Trophoblast cell (in vitro differentiated cells and primary cell): ENCODE measurements at regions not wholly inside any gene's neighbourhood (a gene's known extent, or its start where the extent isn't known, plus 50 kb on each side); places are given as distances from the start of the nearest gene placed in this dataset.

Experiments
- DNase-seq, 2 donors: peaks; one replicate each; pipeline ENCODE4 v3.0.0-alpha.2; 2016
- H2AFZ ChIP-seq: 2 replicates; pipeline ENCODE4 v1.6.1; 2013; ENCODE audit warnings: low read length, moderate library complexity, mild to moderate bottlenecking; ENCODE audit not compliant: insufficient read depth, poor library complexity
- H2AK5ac ChIP-seq: 2 replicates; pipeline ENCODE4 v1.6.1; 2013; ENCODE audit warnings: mild to moderate bottlenecking, low read length
- H2BK120ac ChIP-seq: 2 replicates; pipeline ENCODE4 v1.6.1; 2013; ENCODE audit warnings: low read length, mild to moderate bottlenecking, moderate library complexity; ENCODE audit not compliant: insufficient read depth, poor library complexity
- H2BK12ac ChIP-seq: 2 replicates; pipeline ENCODE4 v1.6.1; 2013; ENCODE audit warnings: mild to moderate bottlenecking, low read length, moderate library complexity
- H2BK5ac ChIP-seq: 2 replicates; pipeline ENCODE4 v1.6.1; 2013; ENCODE audit warnings: low read length, low read depth, moderate library complexity, mild to moderate bottlenecking; ENCODE audit not compliant: poor library complexity
- H3K14ac ChIP-seq: 2 replicates; pipeline ENCODE4 v1.6.1; 2013; ENCODE audit warnings: mild to moderate bottlenecking, low read length
- H3K18ac ChIP-seq: 2 replicates; pipeline ENCODE4 v1.6.1; 2013; ENCODE audit warnings: mild to moderate bottlenecking, low read length
- H3K23ac ChIP-seq: 2 replicates; pipeline ENCODE4 v1.6.1; 2013; ENCODE audit warnings: low read length
- H3K27ac ChIP-seq: 2 replicates; pipeline ENCODE4 v1.5.1; 2013; ENCODE audit warnings: low read depth, mild to moderate bottlenecking, inconsistent platforms, low read length, moderate library complexity
- H3K27me3 ChIP-seq: 2 replicates; pipeline ENCODE4 v1.6.1; 2013; ENCODE audit warnings: inconsistent platforms, mild to moderate bottlenecking, low read length, moderate library complexity; ENCODE audit not compliant: insufficient read depth
- H3K36me3 ChIP-seq, 2 experiments: 1 replicate in 1 of 2; 2 replicates in 1 of 2; pipeline ENCODE4 v1.6.1; 2013; ENCODE audit warnings: low read length in 2 of 2, mild to moderate bottlenecking in 2 of 2, moderate library complexity in 1 of 2; ENCODE audit not compliant: insufficient read depth in 2 of 2, control insufficient read depth in 1 of 2
- H3K4ac ChIP-seq: 2 replicates; pipeline ENCODE4 v1.6.1; 2013; ENCODE audit warnings: low read depth, mild to moderate bottlenecking, low read length, moderate library complexity
- H3K4me1 ChIP-seq, 2 experiments: 1 replicate in 1 of 2; 2 replicates in 1 of 2; pipeline ENCODE4 v1.6.1; 2013; ENCODE audit warnings: low read length in 2 of 2, mild to moderate bottlenecking in 2 of 2, moderate library complexity in 1 of 2; ENCODE audit not compliant: insufficient read depth in 2 of 2, control insufficient read depth in 1 of 2
- H3K4me2 ChIP-seq: 2 replicates; pipeline ENCODE4 v1.6.1; 2013; ENCODE audit warnings: inconsistent platforms, mild to moderate bottlenecking, low read length, moderate library complexity
- H3K4me3 ChIP-seq: 2 replicates; pipeline ENCODE4 v1.5.1; 2013; ENCODE audit warnings: mild to moderate bottlenecking, low read depth, low read length, inconsistent platforms
- H3K79me1 ChIP-seq: one replicate; pipeline ENCODE4 v1.6.1; 2013; ENCODE audit warnings: low read length
- H3K79me2 ChIP-seq: 2 replicates; pipeline ENCODE4 v1.6.1; 2013; ENCODE audit warnings: low read length, mild to moderate bottlenecking; ENCODE audit not compliant: control insufficient read depth, insufficient read depth, poor library complexity
- H3K9ac ChIP-seq: 2 replicates; pipeline ENCODE4 v1.6.1; 2013; ENCODE audit warnings: mild to moderate bottlenecking, low read length
- H3K9me3 ChIP-seq: 2 replicates; pipeline ENCODE4 v1.6.1; 2013; ENCODE audit warnings: low read depth, mild to moderate bottlenecking, control low read depth, inconsistent platforms, low read length; ENCODE audit not compliant: insufficient read depth
- H4K12ac ChIP-seq: 2 replicates; pipeline ENCODE4 v1.6.1; 2013; ENCODE audit warnings: low read depth, mild to moderate bottlenecking, low read length, moderate library complexity
- H4K8ac ChIP-seq: 2 replicates; pipeline ENCODE4 v1.6.1; 2013; ENCODE audit warnings: low read depth, mild to moderate bottlenecking, low read length, moderate library complexity
- H4K91ac ChIP-seq: one replicate; pipeline ENCODE4 v1.6.1; 2013; ENCODE audit warnings: low read depth, mild to moderate bottlenecking, low read length, moderate library complexity
- WGBS: extraction: QIAGEN DNeasy Blood & Tissue Kit; methylation state at CpG from one replicate; pipeline ENCODE4 v1.1.7; 2013; ENCODE audit warnings: missing lambda C conversion rate; ENCODE audit not compliant: insufficient read length, insufficient coverage; ENCODE audit errors: extremely low coverage; 5-methylcytosine and 5-hydroxymethylcytosine counted together

DNA sequence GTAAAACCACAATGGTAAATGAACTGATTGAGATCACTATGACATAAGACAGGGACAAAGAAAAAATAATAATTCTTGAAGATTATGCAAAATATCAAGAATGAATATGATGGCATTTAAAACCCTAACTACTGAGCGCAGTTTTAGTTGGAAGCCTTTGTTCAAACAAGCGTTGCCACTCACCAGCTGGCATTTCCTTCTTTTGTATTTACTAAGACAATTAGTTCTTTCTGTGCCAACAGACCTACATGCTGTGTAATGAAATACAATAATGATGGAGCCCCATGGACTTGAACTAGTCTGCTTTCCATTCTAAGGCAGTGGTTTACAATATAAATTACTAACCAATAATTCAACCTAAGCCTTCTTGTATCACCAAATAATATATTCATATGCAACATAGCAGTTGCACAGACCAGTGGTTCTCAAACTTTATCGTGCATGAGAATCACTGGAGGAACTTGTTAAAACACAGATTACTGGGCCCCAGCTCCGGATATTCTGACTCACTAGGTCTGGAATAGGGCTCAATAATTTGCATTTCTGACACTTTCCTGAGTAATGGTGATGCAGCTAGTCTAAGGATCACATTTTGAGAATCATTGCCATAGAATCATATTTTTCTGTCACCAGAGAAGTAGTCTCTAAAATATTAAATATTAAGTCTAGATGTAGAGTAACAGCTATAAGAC is 196.4 kb upstream of the MAGEB18 start:
- WGBS: no CpG with 5 or more reads among the region's 4 CpGs
- Histone ChIP-seq H3K18ac (no peak overlapping the region), H3K4me1 (no peaks in the 10 kb centered on the region), H3K23ac (no peak overlapping the region), H3K9me3 (no peaks in the 10 kb centered on the region), H3K9ac (no peak overlapping the region), H3K79me2 (no peaks in the 10 kb centered on the region), H3K4ac (no peak overlapping the region), H3K27me3 (no peaks in the 10 kb centered on the region), H2BK5ac (no peak overlapping the region), H2AK5ac (no peak overlapping the region), H4K91ac (no peak overlapping the region), H3K79me1 (no peaks in the 10 kb centered on the region), H3K36me3 (no peaks in the 10 kb centered on the region), H3K4me3 (no peak overlapping the region), H2BK120ac (no peak overlapping the region), H3K14ac (no peak overlapping the region), H4K12ac (no peak overlapping the region), H3K27ac (no peak overlapping the region), H2AFZ (no peak overlapping the region), H4K8ac (no peak overlapping the region), H3K4me2 (no peak overlapping the region), H2BK12ac (no peak overlapping the region)
- DNase-seq: no peak

- H3K4ac ChIP-seq: no peak overlapping the region
- no peaks in the 10 kb centered on the region for H3K27me3 ChIP-seq
- no peak overlapping the region for H3K23ac ChIP-seq
- H3K14ac ChIP-seq: no peak overlapping the region
- no peak overlapping the region for H3K18ac ChIP-seq
- no peaks in the 10 kb centered on the region for H3K4me1 ChIP-seq
- H4K12ac ChIP-seq: no peak overlapping the region
- DNase-seq: peak in 1 of 2 donors; percentile 4
- no peak overlapping the region for H3K27ac ChIP-seq
- H4K91ac ChIP-seq: no peak overlapping the region
- no peak overlapping the region for H2BK5ac ChIP-seq
- H3K79me2 ChIP-seq: no peaks in the 10 kb centered on the region
- H3K36me3 ChIP-seq: no peaks in the 10 kb centered on the region
- H2BK120ac ChIP-seq: no peak overlapping the region
- H3K4me3 ChIP-seq: no peak overlapping the region
- H3K4me2 ChIP-seq: no peak overlapping the region
- H3K9me3 ChIP-seq: no peaks in the 10 kb centered on the region
- no peak overlapping the region for H2AFZ ChIP-seq
- H2AK5ac ChIP-seq: no peak overlapping the region
- H2BK12ac ChIP-seq: no peak overlapping the region
- WGBS: no CpG with 5 or more reads among the region's 12 CpGs
- H3K9ac ChIP-seq: no peak overlapping the region
- no peaks in the 10 kb centered on the region for H3K79me1 ChIP-seq
- H4K8ac ChIP-seq: no peak overlapping the region
These were observed 169.2 kb upstream of the MAGEB18 start for GRCh38 chrX:25968920-25969319.

- H3K14ac ChIP-seq: no peak overlapping the region
- no peak overlapping the region for H4K12ac ChIP-seq
- peak overlapping the region; percentile 37 for H4K91ac ChIP-seq
- H2BK5ac ChIP-seq: no peak overlapping the region
- no peak overlapping the region for H3K4me3 ChIP-seq
- peak overlapping the region; percentile 31 for H2BK12ac ChIP-seq
- H2AFZ ChIP-seq: no peak overlapping the region
- no peak overlapping the region for H3K9ac ChIP-seq
- no peaks in the 10 kb centered on the region for H3K9me3 ChIP-seq
- no peak overlapping the region for H3K18ac ChIP-seq
- WGBS: no CpG with 5 or more reads among the region's 10 CpGs
- no peaks in the 10 kb centered on the region for H3K27me3 ChIP-seq
- H3K27ac ChIP-seq: no peak overlapping the region
- no peaks in the 10 kb centered on the region for H3K36me3 ChIP-seq
- no peak overlapping the region for H2AK5ac ChIP-seq
- H3K79me1 ChIP-seq: no peaks in the 10 kb centered on the region
- H3K23ac ChIP-seq: no peak overlapping the region
- peaks cover 2% of the 10 kb centered on the region for H3K79me2 ChIP-seq
- H2BK120ac ChIP-seq: no peak overlapping the region
- H3K4me1 ChIP-seq: peaks cover 0 to 2% of the 10 kb centered on the region in 2 experiments
- H4K8ac ChIP-seq: peak overlapping the region; percentile 38
- no peak overlapping the region for H3K4me2 ChIP-seq
- DNase-seq: no peak
- no peak overlapping the region for H3K4ac ChIP-seq
These were observed 161.3 kb upstream of the MAGEB18 start for GRCh38 chrX:25976683-25977310.

DNA sequence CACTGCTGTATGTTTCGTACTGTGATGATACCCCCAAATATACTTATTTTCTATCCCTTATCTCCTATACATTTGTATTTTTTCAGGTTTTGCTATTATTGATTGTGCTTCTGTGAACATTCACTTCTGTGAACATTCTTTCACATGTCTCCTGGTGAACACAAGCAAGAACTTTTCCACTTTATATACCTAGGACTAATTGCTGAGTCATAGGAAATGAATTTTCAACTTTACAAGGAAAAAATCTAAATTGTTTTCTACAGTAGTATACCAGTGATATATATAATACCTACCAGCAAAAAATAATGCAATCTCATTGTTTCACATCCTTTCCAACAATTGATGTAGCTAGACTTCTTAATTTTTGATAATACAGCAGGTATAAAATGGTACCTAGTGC is 139.5 kb upstream of the MAGEB18 start:
- no peak overlapping the region for H4K91ac ChIP-seq
- H3K9ac ChIP-seq: no peak overlapping the region
- H3K18ac ChIP-seq: no peak overlapping the region
- H2AFZ ChIP-seq: no peak overlapping the region
- no peaks in the 10 kb centered on the region for H3K36me3 ChIP-seq
- no peak overlapping the region for H3K4ac ChIP-seq
- no peak overlapping the region for H2AK5ac ChIP-seq
- no peaks in the 10 kb centered on the region for H3K9me3 ChIP-seq
- H4K8ac ChIP-seq: no peak overlapping the region
- H4K12ac ChIP-seq: no peak overlapping the region
- H2BK12ac ChIP-seq: no peak overlapping the region
- no peak overlapping the region for H3K4me2 ChIP-seq
- H3K27ac ChIP-seq: no peak overlapping the region
- H3K4me1 ChIP-seq: no peaks in the 10 kb centered on the region
- no peak overlapping the region for H3K23ac ChIP-seq
- H3K27me3 ChIP-seq: no peaks in the 10 kb centered on the region
- no CpG with 5 or more reads among the region's 1 CpG for WGBS
- no peak overlapping the region for H2BK5ac ChIP-seq
- no peaks in the 10 kb centered on the region for H3K79me2 ChIP-seq
- no peak overlapping the region for H2BK120ac ChIP-seq
- no peak for DNase-seq
- no peaks in the 10 kb centered on the region for H3K79me1 ChIP-seq
- no peak overlapping the region for H3K14ac ChIP-seq
- no peak overlapping the region for H3K4me3 ChIP-seq
